CD4-positive, alpha-beta T cell treated with Interleukin-21 for 1 hour (primary cell): ENCODE measurements at regions not wholly inside any gene's neighbourhood (a gene's known extent, or its start where the extent isn't known, plus 50 kb on each side); places are given as distances from the start of the nearest gene placed in this dataset.

Experiments used
- DNase-seq: peaks from one replicate; pipeline ENCODE4 v3.0.0-alpha.2; 2020

- no peak for DNase-seq
These were observed 256.7 kb upstream of the HES1 start for GRCh38 chr3:193879099-193879863.

- no peak for DNase-seq
These were observed 256.1 kb upstream of the HES1 start for GRCh38 chr3:193879864-193880242.

- DNase-seq: no peak
These were observed 253.9 kb upstream of the HES1 start for GRCh38 chr3:193882091-193882490.

- DNase-seq: no peak
These were observed 252.4 kb upstream of the HES1 start for GRCh38 chr3:193883551-193883950.

- no peak for DNase-seq
These were observed 251.9 kb upstream of the HES1 start for GRCh38 chr3:193884027-193884426.

GRCh38 chr3:193884652-193885051, 251.3 kb upstream of the HES1 start:
- DNase-seq: no peak

- DNase-seq: no peak
These were observed 250.1 kb upstream of the HES1 start for GRCh38 chr3:193885832-193886231.

- no peak for DNase-seq
These were observed 245.7 kb upstream of the HES1 start for GRCh38 chr3:193890016-193890897.

GRCh38 chr3:193894121-193894863, 241.7 kb upstream of the HES1 start:
- DNase-seq: no peak

- no peak for DNase-seq
These were observed 240.5 kb upstream of the HES1 start for GRCh38 chr3:193895409-193895808.

- no peak for DNase-seq
These were observed 239.5 kb upstream of the HES1 start for GRCh38 chr3:193896419-193896818.

GRCh38 chr3:193897288-193897687, 238.7 kb upstream of the HES1 start:
- DNase-seq: no peak

- DNase-seq: no peak
These were observed 238.2 kb upstream of the HES1 start for GRCh38 chr3:193897731-193898180.

- no peak for DNase-seq
These were observed 236.9 kb upstream of the HES1 start for GRCh38 chr3:193899001-193899400.

GRCh38 chr3:193901007-193901406, 234.9 kb upstream of the HES1 start:
- DNase-seq: no peak

- DNase-seq: no peak
These were observed 233.1 kb upstream of the HES1 start for GRCh38 chr3:193902607-193903511.

GRCh38 chr3:193903512-193903817, 232.5 kb upstream of the HES1 start:
- DNase-seq: no peak

GRCh38 chr3:193903966-193904365, 232.0 kb upstream of the HES1 start:
- DNase-seq: no peak

GRCh38 chr3:193905541-193906396, 230.2 kb upstream of the HES1 start:
- no peak for DNase-seq

- no peak for DNase-seq
These were observed 229.0 kb upstream of the HES1 start for GRCh38 chr3:193906849-193907410.

- no peak for DNase-seq
These were observed 227.7 kb upstream of the HES1 start for GRCh38 chr3:193908181-193908744.
